ENCODE measurements at regions not wholly inside any gene's neighbourhood (a gene's known extent, or its start where the extent isn't known, plus 50 kb on each side); places are given as distances from the start of the nearest gene placed in this dataset.

- Mint-ChIP-seq H3K9me3 (peaks cover 0 to 9% of the 10 kb centered on the region in 2 donors), H3K27ac (no peak overlapping the region), H3K36me3 (ENCODE audit: insufficient read depth in 2 of 2) (no peaks in the 10 kb centered on the region), H3K4me3 (no peak overlapping the region), H3K27me3 (ENCODE audit: low read depth) (no peaks in the 10 kb centered on the region), H3K4me1 (ENCODE audit: low read depth) (no peaks in the 10 kb centered on the region)
- no peak for ATAC-seq (replicated peaks in 1 of 2)
- DNase-seq: no peak
Observed at GRCh38 chr2:59703796-59704195, 849.7 kb downstream of the BCL11A start.

DNA sequence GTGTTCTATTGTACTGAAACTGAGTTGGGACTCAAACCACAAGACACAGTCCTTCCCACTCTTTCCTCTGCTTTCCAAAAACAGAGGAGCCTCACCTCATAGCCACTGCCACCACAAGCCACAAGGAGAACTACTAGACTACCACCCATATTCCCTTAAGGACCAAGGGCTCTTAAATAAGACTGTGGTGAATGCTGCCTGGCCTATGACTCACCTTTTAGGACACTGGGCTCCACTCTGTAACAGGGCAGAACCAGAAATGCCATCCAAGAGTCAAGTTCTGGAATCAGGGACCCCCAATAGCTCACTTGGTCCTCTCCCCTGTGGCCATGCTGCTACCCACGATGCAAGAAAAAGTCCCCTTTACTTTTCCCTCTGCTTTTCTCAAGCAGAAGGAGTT is 851.4 kb downstream of the BCL11A start:
- no peak for ATAC-seq (replicated peaks in 1 of 2)
- Mint-ChIP-seq H3K36me3 (ENCODE audit: insufficient read depth in 2 of 2) (no peaks in the 10 kb centered on the region), H3K27ac (no peak overlapping the region), H3K27me3 (ENCODE audit: low read depth) (no peaks in the 10 kb centered on the region), H3K4me1 (ENCODE audit: low read depth) (no peaks in the 10 kb centered on the region), H3K4me3 (no peak overlapping the region), H3K9me3 (peaks cover 0 to 9% of the 10 kb centered on the region in 2 donors)
- DNase-seq: no peak

DNA sequence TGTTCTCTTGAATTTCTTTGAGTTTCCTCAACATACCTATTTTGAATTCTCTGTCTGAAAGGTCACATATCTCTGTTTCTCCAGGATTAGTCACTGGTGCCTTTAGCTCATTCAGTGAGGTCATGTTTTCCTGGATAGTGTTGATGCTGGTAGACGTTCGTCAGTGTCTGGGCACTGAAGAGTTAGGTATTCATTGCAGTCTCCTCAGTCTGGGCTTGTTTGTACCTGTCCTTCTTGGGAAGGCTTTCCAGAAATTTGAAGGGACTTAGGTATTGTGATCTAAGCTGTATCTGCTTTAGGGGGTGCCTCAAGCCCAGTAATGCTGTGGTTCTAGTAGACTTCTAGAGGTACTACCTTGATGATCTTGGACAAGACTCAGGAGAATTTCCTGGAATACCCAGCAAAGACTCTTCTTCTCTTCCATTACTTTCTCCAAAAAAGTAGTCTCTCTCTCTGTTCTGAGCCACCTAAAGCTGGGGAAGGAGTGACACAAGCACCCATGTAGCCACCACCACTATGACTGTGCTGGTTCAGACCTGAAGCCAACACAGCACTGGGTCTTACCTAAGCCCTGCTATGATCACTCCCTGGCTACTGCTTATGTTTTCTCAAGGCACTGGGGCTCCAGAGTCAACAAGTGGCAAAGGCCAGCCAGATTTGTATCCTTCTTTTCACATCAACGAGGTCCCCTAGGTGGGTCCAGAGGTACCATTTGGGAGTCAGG is 852.0 kb downstream of the BCL11A start:
- Mint-ChIP-seq H3K9me3 (peaks cover 0 to 9% of the 10 kb centered on the region in 2 donors), H3K36me3 (ENCODE audit: insufficient read depth in 2 of 2) (no peaks in the 10 kb centered on the region), H3K4me1 (ENCODE audit: low read depth) (no peaks in the 10 kb centered on the region), H3K27me3 (ENCODE audit: low read depth) (no peaks in the 10 kb centered on the region), H3K4me3 (no peak overlapping the region), H3K27ac (no peak overlapping the region)
- DNase-seq (no peak), ATAC-seq (replicated peaks in 1 of 2) (no peak)

- no peak overlapping the region for H3K27ac Mint-ChIP-seq
- DNase-seq (no peak), ATAC-seq (replicated peaks in 1 of 2) (no peak)
- H3K36me3 Mint-ChIP-seq (ENCODE audit: insufficient read depth in 2 of 2): peaks cover 0 to 2% of the 10 kb centered on the region in 2 donors
- H3K4me3 Mint-ChIP-seq: no peak overlapping the region
- H3K4me1 Mint-ChIP-seq (ENCODE audit: low read depth): no peaks in the 10 kb centered on the region
- H3K27me3 Mint-ChIP-seq (ENCODE audit: low read depth): no peaks in the 10 kb centered on the region
- H3K9me3 Mint-ChIP-seq: peaks cover 3 to 5% of the 10 kb centered on the region in 2 donors
Observed at GRCh38 chr2:59694176-59694575, 859.3 kb downstream of the BCL11A start.

DNA sequence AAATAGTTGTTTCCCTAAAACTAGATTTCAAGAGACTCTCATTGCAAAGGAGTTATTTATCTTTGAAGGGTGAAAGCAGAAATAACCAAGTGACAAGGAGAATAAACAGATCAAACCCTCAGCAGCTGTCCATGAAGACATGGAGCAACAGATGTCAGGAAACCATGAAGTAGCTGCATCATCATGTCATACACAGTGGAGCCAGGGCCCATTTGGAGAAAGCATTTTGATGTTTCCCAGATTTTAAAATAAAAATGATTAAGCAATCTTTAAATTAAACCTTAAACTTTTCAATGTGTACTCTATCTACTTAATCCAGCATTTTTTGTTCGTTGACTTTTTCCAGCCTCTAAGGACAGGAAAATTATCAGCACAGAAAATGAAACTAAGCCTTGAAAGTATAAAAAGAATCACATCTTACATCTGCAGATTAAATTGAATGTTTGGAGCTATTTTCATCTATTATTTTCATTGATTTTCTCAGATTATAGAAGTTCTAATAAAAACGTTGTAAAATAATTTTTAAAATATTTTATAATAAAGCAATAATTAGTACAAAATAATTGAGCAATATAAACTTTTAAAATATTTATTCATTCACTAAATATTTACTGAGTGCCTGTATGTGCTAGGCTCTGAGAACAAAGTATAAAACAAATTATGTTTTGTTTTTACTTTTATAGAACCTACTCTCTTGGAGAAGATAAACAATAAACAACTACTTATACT is 860.1 kb downstream of the BCL11A start:
- Mint-ChIP-seq H3K36me3 (ENCODE audit: insufficient read depth in 2 of 2) (peaks cover 0 to 2% of the 10 kb centered on the region in 2 donors), H3K9me3 (peaks cover 3 to 5% of the 10 kb centered on the region in 2 donors), H3K4me3 (no peak overlapping the region), H3K4me1 (ENCODE audit: low read depth) (no peaks in the 10 kb centered on the region), H3K27ac (no peak overlapping the region), H3K27me3 (ENCODE audit: low read depth) (no peaks in the 10 kb centered on the region)
- DNase-seq (no peak), ATAC-seq (replicated peaks in 1 of 2) (no peak)

DNA sequence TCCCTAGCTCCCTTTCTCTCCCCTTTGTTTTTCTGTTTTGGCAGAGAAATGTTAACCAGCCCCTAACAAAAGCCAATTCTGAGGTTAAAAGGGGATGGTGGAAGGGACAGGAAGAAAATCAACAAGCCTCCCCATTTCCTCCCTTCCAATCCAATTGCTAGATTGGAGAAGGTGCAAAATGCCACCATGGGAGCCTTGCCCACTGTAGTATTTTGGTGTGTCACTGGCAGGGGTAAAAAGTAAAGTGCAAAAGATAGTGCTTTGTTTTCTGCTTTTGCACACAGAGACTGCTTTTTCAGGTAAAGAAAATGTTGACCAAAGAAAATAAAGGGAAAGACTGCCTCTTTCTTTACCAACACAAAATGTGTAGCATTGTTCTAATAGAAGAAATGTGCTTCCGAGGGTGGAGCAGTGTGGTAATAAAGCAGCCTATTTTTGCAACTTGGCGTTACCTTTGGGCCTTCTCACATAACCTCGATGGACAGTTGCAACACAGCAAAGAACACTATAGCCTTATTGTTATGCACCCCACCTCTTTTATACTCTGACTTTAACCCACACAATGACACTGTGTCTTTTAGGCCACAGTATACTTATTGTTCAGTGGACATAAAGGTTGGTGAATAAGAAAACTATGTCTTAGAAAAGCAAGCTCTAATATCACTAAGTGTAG is 861.8 kb downstream of the BCL11A start:
- no peak for ATAC-seq (replicated peaks in 1 of 2)
- Mint-ChIP-seq H3K4me3 (no peak overlapping the region), H3K27ac (no peak overlapping the region), H3K4me1 (ENCODE audit: low read depth) (no peaks in the 10 kb centered on the region), H3K27me3 (ENCODE audit: low read depth) (no peaks in the 10 kb centered on the region), H3K9me3 (peaks cover 5 to 6% of the 10 kb centered on the region in 2 donors), H3K36me3 (ENCODE audit: insufficient read depth in 2 of 2) (peaks cover 0 to 2% of the 10 kb centered on the region in 2 donors)
- no peak for DNase-seq

DNA sequence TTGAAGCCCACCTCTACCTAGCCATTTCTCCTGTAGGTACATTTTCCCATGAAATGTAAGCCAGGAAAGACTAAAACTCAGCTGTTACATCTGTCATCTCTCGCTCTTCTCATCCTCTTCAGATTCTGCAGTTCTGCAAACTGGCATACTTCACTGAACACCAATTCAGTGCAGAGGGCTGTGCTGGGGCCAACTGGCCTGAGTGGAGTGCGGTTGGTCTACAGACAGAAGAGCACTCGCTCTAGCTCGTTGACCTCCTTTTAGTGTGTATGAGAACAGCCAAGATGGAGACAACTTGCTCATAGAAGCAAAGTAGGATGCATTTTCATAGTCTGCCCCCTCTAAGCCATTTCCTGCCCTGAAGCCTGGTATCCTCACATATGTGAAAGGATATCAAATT is 862.6 kb downstream of the BCL11A start:
- H3K27ac Mint-ChIP-seq: no peak overlapping the region
- no peaks in the 10 kb centered on the region for H3K27me3 Mint-ChIP-seq (ENCODE audit: low read depth)
- no peaks in the 10 kb centered on the region for H3K4me1 Mint-ChIP-seq (ENCODE audit: low read depth)
- peaks cover 5 to 6% of the 10 kb centered on the region in 2 donors for H3K9me3 Mint-ChIP-seq
- peaks cover 0 to 2% of the 10 kb centered on the region in 2 donors for H3K36me3 Mint-ChIP-seq (ENCODE audit: insufficient read depth in 2 of 2)
- no peak overlapping the region for H3K4me3 Mint-ChIP-seq
- ATAC-seq (replicated peaks in 1 of 2) (no peak), DNase-seq (no peak)

- H3K36me3 Mint-ChIP-seq (ENCODE audit: insufficient read depth in 2 of 2): no peaks in the 10 kb centered on the region
- no peak for DNase-seq
- no peak for ATAC-seq (replicated peaks in 1 of 2)
- peaks cover 0 to 6% of the 10 kb centered on the region in 2 donors for H3K9me3 Mint-ChIP-seq
- no peak overlapping the region for H3K27ac Mint-ChIP-seq
- peaks cover 5% of the 10 kb centered on the region for H3K27me3 Mint-ChIP-seq (ENCODE audit: low read depth)
- no peaks in the 10 kb centered on the region for H3K4me1 Mint-ChIP-seq (ENCODE audit: low read depth)
- no peak overlapping the region for H3K4me3 Mint-ChIP-seq
Observed at GRCh38 chr2:59684771-59685166, 868.7 kb downstream of the BCL11A start.

DNA sequence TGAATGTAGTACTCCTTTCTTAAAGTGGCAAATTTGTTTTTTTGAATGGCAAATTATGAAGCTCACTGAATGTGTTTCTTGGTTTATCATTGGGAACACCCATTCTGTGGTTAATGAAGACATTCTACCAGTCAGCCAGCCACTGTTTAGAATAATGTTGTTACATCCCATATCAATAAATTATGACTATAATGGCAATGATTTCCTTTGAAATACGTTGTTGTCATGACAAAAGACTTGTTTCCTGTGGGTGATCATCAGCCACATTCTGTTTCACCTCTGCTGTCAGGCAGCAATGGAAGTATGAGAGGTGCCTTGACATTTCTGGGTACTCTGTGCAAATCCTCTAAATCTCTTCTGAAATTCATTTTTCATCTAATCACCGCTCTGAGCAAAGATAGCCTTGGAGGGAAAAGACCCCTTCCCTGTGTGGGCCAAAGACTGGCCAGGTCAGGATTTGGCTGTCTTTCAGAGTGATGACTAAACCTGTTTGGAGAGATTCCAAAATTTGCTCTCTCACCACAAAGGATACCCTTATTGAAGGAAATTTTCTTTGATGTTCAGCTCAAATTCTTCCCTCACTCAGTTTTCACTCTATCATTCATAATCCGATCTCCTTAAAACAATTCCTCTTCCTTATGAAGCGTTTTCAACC is 869.2 kb downstream of the BCL11A start:
- H3K4me1 Mint-ChIP-seq (ENCODE audit: low read depth): no peaks in the 10 kb centered on the region
- no peaks in the 10 kb centered on the region for H3K36me3 Mint-ChIP-seq (ENCODE audit: insufficient read depth in 2 of 2)
- H3K27me3 Mint-ChIP-seq (ENCODE audit: low read depth): peaks cover 5% of the 10 kb centered on the region
- H3K27ac Mint-ChIP-seq: no peak overlapping the region
- DNase-seq: no peak
- peaks cover 0 to 6% of the 10 kb centered on the region in 2 donors for H3K9me3 Mint-ChIP-seq
- ATAC-seq (replicated peaks in 1 of 2): no peak
- no peak overlapping the region for H3K4me3 Mint-ChIP-seq

DNA sequence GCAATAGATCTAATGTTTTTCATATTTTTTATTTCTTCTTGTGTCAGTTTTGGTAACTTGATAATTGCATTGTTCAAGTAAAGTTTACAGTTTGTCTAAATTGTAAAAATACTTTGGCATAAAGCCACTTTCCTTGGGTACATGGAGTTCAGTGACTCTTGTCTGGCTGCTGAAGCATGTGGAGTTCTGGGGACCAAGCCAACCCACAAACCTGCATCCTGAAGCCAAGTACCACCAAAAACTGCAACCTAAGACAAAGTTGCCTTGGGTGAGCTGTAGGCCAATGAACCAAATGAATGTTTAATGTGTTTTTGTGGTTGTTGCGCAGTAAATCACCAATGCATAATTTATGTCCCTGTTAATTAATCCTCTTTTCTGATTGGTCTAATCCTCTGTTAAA is 872.6 kb downstream of the BCL11A start:
- H3K4me1 Mint-ChIP-seq (ENCODE audit: low read depth): no peaks in the 10 kb centered on the region
- no peaks in the 10 kb centered on the region for H3K36me3 Mint-ChIP-seq (ENCODE audit: insufficient read depth in 2 of 2)
- no peak overlapping the region for H3K27ac Mint-ChIP-seq
- DNase-seq (no peak), ATAC-seq (replicated peaks in 1 of 2) (no peak)
- peaks cover 0 to 3% of the 10 kb centered on the region in 2 donors for H3K9me3 Mint-ChIP-seq
- no peak overlapping the region for H3K4me3 Mint-ChIP-seq
- H3K27me3 Mint-ChIP-seq (ENCODE audit: low read depth): peaks cover 5% of the 10 kb centered on the region

GRCh38 chr2:59677158-59677557 is 876.3 kb downstream of the BCL11A start:
- no peaks in the 10 kb centered on the region for H3K4me1 Mint-ChIP-seq (ENCODE audit: low read depth)
- DNase-seq (no peak), ATAC-seq (replicated peaks in 1 of 2) (no peak)
- no peak overlapping the region for H3K4me3 Mint-ChIP-seq
- no peaks in the 10 kb centered on the region for H3K9me3 Mint-ChIP-seq
- H3K27ac Mint-ChIP-seq: no peak overlapping the region
- H3K27me3 Mint-ChIP-seq (ENCODE audit: low read depth): no peaks in the 10 kb centered on the region
- no peaks in the 10 kb centered on the region for H3K36me3 Mint-ChIP-seq (ENCODE audit: insufficient read depth in 2 of 2)

- Mint-ChIP-seq H3K4me3 (no peak overlapping the region), H3K27ac (no peak overlapping the region), H3K4me1 (ENCODE audit: low read depth) (no peaks in the 10 kb centered on the region), H3K27me3 (ENCODE audit: low read depth) (no peaks in the 10 kb centered on the region), H3K36me3 (ENCODE audit: insufficient read depth in 2 of 2) (no peaks in the 10 kb centered on the region), H3K9me3 (no peaks in the 10 kb centered on the region)
- ATAC-seq (replicated peaks in 1 of 2) (no peak), DNase-seq (no peak)
Observed at GRCh38 chr2:59674100-59674499, 879.4 kb downstream of the BCL11A start.

DNA sequence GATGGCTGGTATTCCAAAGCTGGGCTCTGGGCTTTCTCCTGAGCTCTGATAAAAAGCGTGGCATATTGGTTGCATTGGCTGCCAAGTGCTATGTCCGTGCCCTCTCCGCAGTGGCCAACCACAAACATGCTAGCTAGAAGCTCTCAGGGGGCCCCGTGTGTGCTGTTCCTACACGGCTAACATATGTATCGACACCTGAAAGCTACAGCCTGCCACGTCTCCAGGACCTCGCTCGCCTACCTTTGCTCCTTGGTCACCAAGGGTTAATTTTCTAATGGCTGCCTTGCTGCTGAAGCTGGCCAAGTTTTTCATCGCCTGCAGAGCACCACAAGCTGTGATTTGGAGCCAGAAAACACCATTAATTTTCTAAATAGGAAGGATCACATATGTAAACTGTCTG is 888.4 kb downstream of the BCL11A start:
- no peak overlapping the region for H3K4me3 Mint-ChIP-seq
- no peaks in the 10 kb centered on the region for H3K36me3 Mint-ChIP-seq (ENCODE audit: insufficient read depth in 2 of 2)
- ATAC-seq (replicated peaks in 1 of 2) (no peak), DNase-seq (no peak)
- no peaks in the 10 kb centered on the region for H3K4me1 Mint-ChIP-seq (ENCODE audit: low read depth)
- H3K27me3 Mint-ChIP-seq (ENCODE audit: low read depth): no peaks in the 10 kb centered on the region
- H3K27ac Mint-ChIP-seq: no peak overlapping the region
- H3K9me3 Mint-ChIP-seq: no peaks in the 10 kb centered on the region

All from activated T-cell treated with anti-CD3 and anti-CD28 coated beads, Interleukin-2, amount 50 U/mL, for 72 hours (primary cell).